NCI-H1930 (cell line): ENCODE measurements at regions not wholly inside any gene's neighbourhood (a gene's known extent, or its start where the extent isn't known, plus 50 kb on each side); places are given as distances from the start of the nearest gene placed in this dataset.
"Not testable (repeated sequence)": the region's sequence is repeated elsewhere in the genome, so short reads cannot be mapped to it uniquely, and the experiment has no call there.

Experiments
- DNase-seq, 2 experiments: peaks; one replicate each; lab custom pipeline; 2025; lab: John Stamatoyannopoulos, UW

GRCh38 chr7:119945822-119946221, 327.2 kb upstream of the KCND2 start:
- no peak for DNase-seq

- DNase-seq, result no peak
Observed at GRCh38 chr7:119949053-119949452, 323.9 kb upstream of the KCND2 start.

- not testable (repeated sequence) for DNase-seq
Observed at GRCh38 chr7:119950390-119951041, 322.5 kb upstream of the KCND2 start.

GRCh38 chr7:119951614-119952013, 321.4 kb upstream of the KCND2 start:
- not testable (repeated sequence) for DNase-seq

GRCh38 chr7:119957335-119957734, 315.6 kb upstream of the KCND2 start:
- no peak for DNase-seq

GRCh38 chr7:119959811-119960210, 313.2 kb upstream of the KCND2 start:
- DNase-seq, result no peak

GRCh38 chr7:119963654-119964053, 309.3 kb upstream of the KCND2 start:
- no peak for DNase-seq

- no peak for DNase-seq
Observed at GRCh38 chr7:119964065-119964464, 308.9 kb upstream of the KCND2 start.

- DNase-seq, result no peak
Observed at GRCh38 chr7:119964788-119965542, 308.0 kb upstream of the KCND2 start.

- no peak for DNase-seq
Observed at GRCh38 chr7:119967221-119967620, 305.8 kb upstream of the KCND2 start.

- DNase-seq, result not testable (repeated sequence)
Observed at GRCh38 chr7:119968411-119968810, 304.6 kb upstream of the KCND2 start.

- DNase-seq, result no peak
Observed at GRCh38 chr7:119969054-119969453, 303.9 kb upstream of the KCND2 start.

- DNase-seq, result no peak
Observed at GRCh38 chr7:119969763-119970162, 303.2 kb upstream of the KCND2 start.

- no peak for DNase-seq
Observed at GRCh38 chr7:119974972-119975371, 298.0 kb upstream of the KCND2 start.

- no peak for DNase-seq
Observed at GRCh38 chr7:119982884-119983283, 290.1 kb upstream of the KCND2 start.

GRCh38 chr7:119983468-119983867, 289.5 kb upstream of the KCND2 start:
- DNase-seq, result no peak

- no peak for DNase-seq
Observed at GRCh38 chr7:119984247-119984646, 288.7 kb upstream of the KCND2 start.

GRCh38 chr7:119988401-119988800, 284.6 kb upstream of the KCND2 start:
- DNase-seq, result no peak

- DNase-seq, result no peak
Observed at GRCh38 chr7:119994928-119995327, 278.0 kb upstream of the KCND2 start.

- no peak for DNase-seq
Observed at GRCh38 chr7:119996634-119997033, 276.3 kb upstream of the KCND2 start.

- no peak for DNase-seq
Observed at GRCh38 chr7:119999738-120000475, 273.1 kb upstream of the KCND2 start.

- no peak for DNase-seq
Observed at GRCh38 chr7:120005720-120006119, 267.3 kb upstream of the KCND2 start.

- not testable (repeated sequence) for DNase-seq
Observed at GRCh38 chr7:120014301-120014700, 258.7 kb upstream of the KCND2 start.
